NT2/D1 (cell line): ENCODE measurements at regions not wholly inside any gene's neighbourhood (a gene's known extent, or its start where the extent isn't known, plus 50 kb on each side); places are given as distances from the start of the nearest gene placed in this dataset.

ENCODE experiments used
- SUZ12 ChIP-seq: IDR thresholded peaks from 2 replicates; pipeline ENCODE4 v1.6.1; 2011; ENCODE audit not compliant: insufficient read length, insufficient read depth; ENCODE audit errors: extremely low read depth
- YY1 ChIP-seq: IDR thresholded peaks from 2 replicates; pipeline ENCODE4 v1.6.1; 2011; ENCODE audit not compliant: insufficient read length, insufficient read depth
- ZNF274 ChIP-seq: IDR thresholded peaks from 2 replicates; pipeline ENCODE4 v1.6.1; 2011; ENCODE audit warnings: mild to moderate bottlenecking, low read depth, low read length

DNA sequence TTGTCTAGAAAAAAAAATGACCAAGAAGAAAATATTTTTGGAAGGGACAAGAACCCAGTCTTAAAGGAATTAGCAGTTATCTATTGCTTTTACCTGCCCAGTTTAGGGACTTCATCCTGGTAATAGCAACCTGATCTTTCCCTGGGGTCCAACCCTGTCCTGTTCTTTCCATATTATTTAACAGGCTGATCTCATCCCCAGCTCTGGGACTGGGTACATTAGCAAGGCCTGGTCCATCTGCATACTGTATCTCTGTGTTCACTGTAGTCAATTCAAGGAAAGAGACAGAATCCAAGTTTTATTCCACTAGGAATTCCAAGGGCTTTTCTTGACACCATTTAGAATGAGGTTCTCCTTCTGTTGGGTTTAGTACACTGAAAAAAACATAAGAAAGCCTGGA is 191.7 kb upstream of the GADL1 start:
- TF ChIP-seq SUZ12: no peak
- TF ChIP-seq ZNF274: no peak
- no peak for TF ChIP-seq YY1
